Breast epithelium (tissue), 4 donors: ENCODE measurements at regions not wholly inside any gene's neighbourhood (a gene's known extent, or its start where the extent isn't known, plus 50 kb on each side); places are given as distances from the start of the nearest gene placed in this dataset.
"Not testable (repeated sequence)": the region's sequence is repeated elsewhere in the genome, so short reads cannot be mapped to it uniquely, and the experiment has no call there.

Experiments used
- DNase-seq, 2 donors: peaks; one replicate each; pipeline ENCODE4 v3.0.0-alpha.2; 2019; ENCODE audit warnings: low spot score in 2 of 2
- H3K27ac ChIP-seq, 2 donors: fragments of 200-600 bp; sonication (generic) in 1 of 2; one replicate each; pipeline ENCODE4 v1.5.1; 2016 to 2019; ENCODE audit warnings: mild to moderate bottlenecking in 1 of 2
- H3K27me3 ChIP-seq, 2 donors: fragments of 200-600 bp; sonication (generic) in 1 of 2; one replicate each; pipeline versions ENCODE4 v1.5.1 to v1.6.0; 2017 to 2019; ENCODE audit warnings: control low read depth in 1 of 2, mild to moderate bottlenecking in 1 of 2
- H3K36me3 ChIP-seq: fragments of 200-600 bp; one replicate; pipeline ENCODE4 v1.5.1; 2019
- H3K4me1 ChIP-seq, 2 donors: fragments of 200-600 bp; sonication (generic); one replicate each; pipeline ENCODE4 v1.5.1; 2016 to 2019; ENCODE audit warnings: control low read depth in 1 of 2
- H3K4me3 ChIP-seq, 3 donors: fragments of 200-600 bp; sonication (generic); 1 replicate in 2 of 3; 2 replicates in 1 of 3; pipeline ENCODE4 v1.5.1; 2016 to 2019; ENCODE audit warnings: mild to moderate bottlenecking in 3 of 3, moderate library complexity in 2 of 3
- H3K9me3 ChIP-seq, 2 donors: fragments of 200-600 bp; sonication (generic) in 1 of 2; one replicate each; pipeline ENCODE4 v1.5.1; 2016 to 2019; ENCODE audit warnings: control low read depth in 1 of 2
- POLR2A ChIP-seq: fragments of 450-650 bp; IDR thresholded peaks from one replicate; pipeline ENCODE4 v1.6.1; 2016; ENCODE audit warnings: antibody characterized with exemption, mild to moderate bottlenecking, moderate library complexity
- POLR2AphosphoS5 ChIP-seq, 3 donors: sonication (generic); formaldehyde crosslinking; IDR thresholded peaks; one replicate each; pipeline ENCODE4 v1.6.1; 2017; ENCODE audit warnings: antibody characterized with exemption in 3 of 3
- intact Hi-C: fragments of 100-400 bp; cut with DNase I; formaldehyde crosslinking; loops from one replicate; pipeline ENCODE4 v1.15.1; 2023; ENCODE audit warnings: low total_unique reads
- TF ChIP-seq, protein P1 (sequence below), 3 donors: fragments of 450-650 bp; IDR thresholded peaks; one replicate each; pipeline ENCODE4 v1.5.1; 2016 to 2017; ENCODE audit warnings: antibody characterized with exemption in 3 of 3, mild to moderate bottlenecking in 3 of 3, moderate library complexity in 3 of 3

DNA sequence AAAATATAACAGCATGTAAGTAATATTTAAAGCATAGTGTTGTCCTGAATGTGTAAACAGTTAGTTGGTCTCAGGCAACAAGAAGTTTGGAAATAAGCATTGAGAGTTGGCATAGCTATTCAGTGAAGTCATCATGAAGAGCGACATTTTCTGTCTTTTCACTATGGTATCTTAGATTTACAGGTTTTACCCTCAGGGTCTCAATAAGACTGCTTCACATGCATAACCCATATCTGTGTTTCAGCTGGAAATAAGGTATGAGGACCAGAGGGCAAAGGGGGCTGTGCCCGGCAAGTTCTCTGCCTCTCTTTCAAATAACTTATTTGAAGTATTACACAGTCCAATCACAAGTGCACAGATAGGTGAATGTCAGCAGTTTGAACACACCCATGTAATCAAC, 290.2 kb upstream of the CNTN3 start:
- H3K36me3 ChIP-seq, result no peaks in the 10 kb centered on the region
- no peak overlapping the region for H3K27ac ChIP-seq
- H3K4me3 ChIP-seq, result no peak overlapping the region
- intact Hi-C loops, result no loop called here
- DNase-seq, result no peak
- no peaks in the 10 kb centered on the region for H3K4me1 ChIP-seq
- no peaks in the 10 kb centered on the region for H3K9me3 ChIP-seq
- TF ChIP-seq, protein P1, sequence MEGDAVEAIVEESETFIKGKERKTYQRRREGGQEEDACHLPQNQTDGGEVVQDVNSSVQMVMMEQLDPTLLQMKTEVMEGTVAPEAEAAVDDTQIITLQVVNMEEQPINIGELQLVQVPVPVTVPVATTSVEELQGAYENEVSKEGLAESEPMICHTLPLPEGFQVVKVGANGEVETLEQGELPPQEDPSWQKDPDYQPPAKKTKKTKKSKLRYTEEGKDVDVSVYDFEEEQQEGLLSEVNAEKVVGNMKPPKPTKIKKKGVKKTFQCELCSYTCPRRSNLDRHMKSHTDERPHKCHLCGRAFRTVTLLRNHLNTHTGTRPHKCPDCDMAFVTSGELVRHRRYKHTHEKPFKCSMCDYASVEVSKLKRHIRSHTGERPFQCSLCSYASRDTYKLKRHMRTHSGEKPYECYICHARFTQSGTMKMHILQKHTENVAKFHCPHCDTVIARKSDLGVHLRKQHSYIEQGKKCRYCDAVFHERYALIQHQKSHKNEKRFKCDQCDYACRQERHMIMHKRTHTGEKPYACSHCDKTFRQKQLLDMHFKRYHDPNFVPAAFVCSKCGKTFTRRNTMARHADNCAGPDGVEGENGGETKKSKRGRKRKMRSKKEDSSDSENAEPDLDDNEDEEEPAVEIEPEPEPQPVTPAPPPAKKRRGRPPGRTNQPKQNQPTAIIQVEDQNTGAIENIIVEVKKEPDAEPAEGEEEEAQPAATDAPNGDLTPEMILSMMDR (IDR thresholded peaks at IDR 0.05), result no peak
- TF ChIP-seq POLR2AphosphoS5 (IDR thresholded peaks at IDR 0.05) (no peak), POLR2A (no peak)
- H3K27me3 ChIP-seq, result no peaks in the 10 kb centered on the region

DNA sequence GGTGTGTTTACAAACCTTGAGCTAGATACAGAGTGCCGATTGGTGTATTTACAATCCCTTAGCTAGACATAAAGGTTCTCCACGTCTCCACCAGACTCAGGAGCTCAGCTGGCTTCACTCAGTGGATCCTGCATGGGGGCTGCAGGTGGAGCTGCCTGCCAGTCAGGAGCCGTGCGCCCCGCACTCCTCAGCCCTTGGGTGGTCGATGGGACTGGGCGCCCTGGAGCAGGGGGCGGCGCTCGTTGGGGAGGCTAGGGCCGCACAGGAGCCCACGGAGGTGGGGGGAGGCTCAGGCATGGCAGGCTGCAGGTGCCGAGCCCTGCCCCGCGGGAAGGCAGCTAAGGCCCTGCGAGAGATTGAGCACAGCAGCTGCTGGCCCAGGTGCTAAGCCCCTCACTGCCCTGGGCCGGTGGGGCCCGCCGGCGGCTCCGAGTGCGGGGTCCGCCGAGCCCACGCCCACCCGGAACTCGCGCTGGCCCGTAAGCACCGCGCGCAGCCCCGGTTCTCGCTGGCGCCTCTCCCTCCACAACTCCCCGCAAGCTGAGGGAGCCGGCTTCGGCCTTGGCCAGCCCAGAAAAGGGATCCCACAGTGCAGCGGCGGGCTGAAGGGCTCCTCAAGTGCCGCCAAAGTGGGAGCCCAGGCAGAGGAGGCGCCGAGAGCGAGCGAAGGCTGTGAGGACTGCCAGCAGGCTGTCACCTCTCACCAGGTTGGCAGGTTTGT, 285.5 kb upstream of the CNTN3 start:
- DNase-seq, H3K27ac ChIP-seq, H3K4me1 ChIP-seq, intact Hi-C loops, H3K36me3 ChIP-seq, H3K4me3 ChIP-seq, H3K27me3 ChIP-seq, H3K9me3 ChIP-seq: not testable (repeated sequence)

DNA sequence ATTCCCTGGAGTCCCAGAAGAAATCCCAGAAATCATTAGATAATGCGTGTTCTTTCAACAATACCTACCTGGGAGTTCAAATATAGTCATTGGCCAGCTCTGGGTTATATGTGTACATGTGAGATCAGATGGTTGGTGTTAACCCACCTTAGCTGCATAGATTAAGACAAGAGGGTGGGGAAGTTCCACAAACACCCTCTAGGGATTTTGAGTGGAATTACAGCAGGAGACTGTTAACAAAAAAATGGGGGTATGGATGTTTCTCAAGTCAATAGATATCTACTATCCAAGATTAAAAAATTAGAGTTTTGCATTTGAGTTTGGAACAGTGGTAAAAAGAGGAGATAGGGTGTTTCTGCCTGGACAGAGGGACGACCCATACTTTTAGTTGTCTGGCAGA, 282.5 kb upstream of the CNTN3 start:
- Histone ChIP-seq H3K27ac (no peak overlapping the region), H3K4me1 (no peaks in the 10 kb centered on the region), H3K4me3 (no peak overlapping the region), H3K27me3 (no peaks in the 10 kb centered on the region), H3K9me3 (no peaks in the 10 kb centered on the region), H3K36me3 (no peaks in the 10 kb centered on the region)
- TF ChIP-seq, protein P1 (IDR thresholded peaks at IDR 0.05), result no peak
- TF ChIP-seq POLR2AphosphoS5 (IDR thresholded peaks at IDR 0.05), result no peak
- TF ChIP-seq POLR2A, result no peak
- DNase-seq, result no peak
- intact Hi-C loops, result no loop called here

DNA sequence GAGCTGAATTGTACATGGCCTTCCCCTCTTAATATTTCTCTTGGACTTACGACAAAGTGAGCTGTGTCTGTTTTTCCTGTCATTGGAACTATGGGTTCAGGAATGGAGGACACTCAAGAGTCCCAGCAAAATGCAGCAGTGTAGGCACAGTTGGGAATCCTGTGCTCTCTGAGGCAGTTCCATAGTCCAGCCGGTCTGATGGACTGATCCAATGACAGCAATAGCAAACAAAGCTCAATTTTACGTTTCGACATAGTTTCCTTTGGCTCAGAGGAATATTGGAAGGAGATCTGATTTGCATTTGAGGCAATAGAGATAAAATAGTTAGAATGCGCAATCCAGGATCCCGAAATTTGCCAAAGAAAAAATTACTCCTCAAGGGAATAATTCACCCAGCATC, 276.9 kb upstream of the CNTN3 start:
- H3K27ac ChIP-seq, result no peak overlapping the region
- H3K36me3 ChIP-seq, result no peaks in the 10 kb centered on the region
- intact Hi-C loops, result no loop called here
- no peak for DNase-seq
- no peak overlapping the region for H3K4me3 ChIP-seq
- no peaks in the 10 kb centered on the region for H3K4me1 ChIP-seq
- no peaks in the 10 kb centered on the region for H3K27me3 ChIP-seq
- TF ChIP-seq, protein P1 (IDR thresholded peaks at IDR 0.05), result no peak
- no peak for TF ChIP-seq POLR2A
- no peak for TF ChIP-seq POLR2AphosphoS5 (IDR thresholded peaks at IDR 0.05)
- no peaks in the 10 kb centered on the region for H3K9me3 ChIP-seq

DNA sequence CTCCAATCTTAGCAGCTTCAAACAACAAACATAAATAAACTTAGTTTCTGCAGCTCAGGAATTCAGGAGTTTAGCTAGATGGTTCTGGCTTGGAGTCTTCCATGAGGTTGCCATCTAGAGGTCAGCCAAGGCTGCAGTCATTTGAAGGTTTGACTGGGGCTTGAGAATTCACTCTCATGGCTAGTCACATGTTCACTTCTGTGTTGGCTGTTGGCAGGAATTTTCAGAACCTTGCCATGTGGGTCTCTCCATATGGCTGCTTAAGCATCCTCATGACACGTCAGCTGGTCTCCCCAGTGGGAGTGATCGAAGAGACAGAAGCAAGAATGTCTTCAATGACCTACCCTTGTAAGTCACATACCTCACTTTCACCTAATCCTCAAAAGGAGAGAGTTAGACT, 269.2 kb upstream of the CNTN3 start:
- DNase-seq, result no peak
- Histone ChIP-seq H3K4me3 (no peak overlapping the region), H3K27me3 (no peaks in the 10 kb centered on the region), H3K36me3 (no peaks in the 10 kb centered on the region), H3K4me1 (no peaks in the 10 kb centered on the region), H3K9me3 (no peaks in the 10 kb centered on the region), H3K27ac (no peak overlapping the region)
- intact Hi-C loops, result no loop called here
- TF ChIP-seq, protein P1 (IDR thresholded peaks at IDR 0.05), result no peak
- TF ChIP-seq POLR2AphosphoS5 (IDR thresholded peaks at IDR 0.05) (no peak), POLR2A (no peak)

DNA sequence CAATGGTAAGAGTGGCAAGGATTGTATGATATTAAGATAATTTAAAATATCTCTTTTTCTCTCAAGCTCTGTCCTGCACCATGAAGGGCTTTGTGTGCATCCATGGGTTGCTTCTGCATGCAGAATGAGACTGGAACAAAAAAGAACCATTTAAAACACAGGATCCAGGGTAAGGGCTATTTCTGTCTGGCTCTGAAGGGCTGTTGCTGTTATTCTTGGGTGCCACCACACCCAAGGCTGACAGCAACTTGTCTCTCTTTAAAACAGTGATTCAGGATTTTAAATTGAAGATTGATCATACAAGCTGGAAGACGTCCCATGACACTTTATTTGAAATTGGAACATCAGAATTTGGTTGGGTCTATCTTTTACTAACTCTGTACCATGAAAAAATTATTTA, 268.8 kb upstream of the CNTN3 start:
- intact Hi-C loops, result no loop called here

More for the DNA sequence above, 268.8 kb upstream of the CNTN3 start:
- TF ChIP-seq POLR2A (no peak), POLR2AphosphoS5 (IDR thresholded peaks at IDR 0.05) (no peak)
- TF ChIP-seq, protein P1 (IDR thresholded peaks at IDR 0.05), result no peak
- Histone ChIP-seq H3K9me3 (no peaks in the 10 kb centered on the region), H3K36me3 (no peaks in the 10 kb centered on the region), H3K27ac (no peak overlapping the region), H3K27me3 (no peaks in the 10 kb centered on the region), H3K4me1 (no peaks in the 10 kb centered on the region), H3K4me3 (no peak overlapping the region)
- no peak for DNase-seq
